H1 (cell line): ENCODE measurements at regions not wholly inside any gene's neighbourhood (a gene's known extent, or its start where the extent isn't known, plus 50 kb on each side); places are given as distances from the start of the nearest gene placed in this dataset.

Experiments used
- CTCF ChIA-PET: fragments of 300-600 bp; sonication (Branson Sonifier 250); formaldehyde crosslinking; loops from one replicate; lab custom pipeline; 2021; ENCODE audit not compliant: partially characterized antibody; lab: Charles Lee
- POLR2A ChIA-PET: fragments of 300-600 bp; sonication (Branson Sonifier 250); formaldehyde crosslinking; loops from one replicate; lab custom pipeline; 2021; ENCODE audit warnings: inconsistent platforms; ENCODE audit not compliant: partially characterized antibody; lab: Charles Lee
- DNase-seq, 2 experiments: peaks; one replicate each; pipeline versions ENCODE4 v3.0.0 to v3.0.0-alpha.2; 2010 to 2022; ENCODE audit warnings: low spot score in 2 of 2, low read depth in 1 of 2, mixed read lengths in 1 of 2
- FAIRE-seq: peaks from 2 replicates; lab custom pipeline; 2011; peaks lifted over from hg19 to GRCh38; lab: Jason Lieb, UNC
- H2AFZ ChIP-seq: 2 replicates; pipeline ENCODE4 v1.8.1; 2012; ENCODE audit warnings: low read length, inconsistent platforms
- H2AK5ac ChIP-seq: 2 replicates; pipeline ENCODE4 v1.6.1; 2013; ENCODE audit warnings: low read depth, low read length
- H2BK120ac ChIP-seq: replicated peaks from 2 replicates; pipeline ENCODE3; 2013; ENCODE audit warnings: low read depth, low read length, inconsistent platforms
- H2BK12ac ChIP-seq: 2 replicates; pipeline ENCODE4 v1.6.1; 2013; ENCODE audit warnings: low read depth, low read length
- H2BK15ac ChIP-seq: 2 replicates; pipeline ENCODE4 v1.6.1; 2013; ENCODE audit warnings: low read length
- H2BK20ac ChIP-seq: 2 replicates; pipeline ENCODE4 v1.6.1; 2013; ENCODE audit warnings: low read length
- H2BK5ac ChIP-seq: 2 replicates; pipeline ENCODE4 v1.6.1; 2013; ENCODE audit warnings: low read depth, low read length
- H3K14ac ChIP-seq: 2 replicates; pipeline ENCODE4 v1.6.1; 2013; ENCODE audit warnings: inconsistent platforms; ENCODE audit not compliant: insufficient read length
- H3K18ac ChIP-seq: 2 replicates; pipeline ENCODE4 v1.6.1; 2013; ENCODE audit warnings: low read length; ENCODE audit errors: extremely low read depth
- H3K23ac ChIP-seq: 2 replicates; pipeline ENCODE4 v1.6.1; 2013; ENCODE audit warnings: inconsistent platforms; ENCODE audit not compliant: insufficient read length
- H3K23me2 ChIP-seq: 2 replicates; pipeline ENCODE4 v1.6.1; 2013; ENCODE audit warnings: low read depth, low read length
- H3K27ac ChIP-seq: 2 replicates; pipeline ENCODE4 v1.6.1; 2011; ENCODE audit warnings: low read depth, low read length, inconsistent platforms
- H3K27me3 ChIP-seq, 4 experiments: replicated peaks in 1 of 4; 1 replicate in 1 of 4; 2 replicates in 3 of 4; pipeline versions ENCODE4 v1.6.1 to v1.8.1; 2011 to 2013; ENCODE audit warnings: low read length in 3 of 4, mild to moderate bottlenecking in 3 of 4, inconsistent platforms in 2 of 4, mixed read lengths in 2 of 4, moderate library complexity in 1 of 4; ENCODE audit not compliant: control insufficient read depth in 3 of 4, insufficient read depth in 3 of 4; ENCODE audit errors: extremely low read depth in 1 of 4
- H3K36me3 ChIP-seq, 4 experiments: 2 replicates each; pipeline versions ENCODE4 v1.6.1 to v1.8.1; 2011 to 2013; ENCODE audit warnings: mild to moderate bottlenecking in 4 of 4, low read length in 3 of 4, moderate library complexity in 2 of 4, control low read depth in 1 of 4, inconsistent platforms in 1 of 4; ENCODE audit not compliant: insufficient read depth in 4 of 4, control insufficient read depth in 2 of 4
- H3K4ac ChIP-seq: replicated peaks from 2 replicates; pipeline ENCODE3; 2013; ENCODE audit warnings: low read length, low read depth, mixed read lengths, inconsistent platforms; ENCODE audit not compliant: insufficient read length
- H3K4me1 ChIP-seq, 4 experiments: replicated peaks in 1 of 4; 1 replicate in 1 of 4; 2 replicates in 3 of 4; pipeline versions ENCODE4 v1.6.1 to v1.8.1; 2011 to 2013; ENCODE audit warnings: low read length in 3 of 4, inconsistent platforms in 2 of 4, mixed read lengths in 1 of 4; ENCODE audit not compliant: insufficient read depth in 4 of 4, control insufficient read depth in 3 of 4
- H3K4me2 ChIP-seq, 2 experiments: 2 replicates each; pipeline versions ENCODE4 v1.6.1 to v1.8.1; 2011 to 2013; ENCODE audit warnings: low read depth in 2 of 2, low read length in 2 of 2, control low read depth in 1 of 2, inconsistent platforms in 1 of 2, mild to moderate bottlenecking in 1 of 2; ENCODE audit not compliant: insufficient read depth in 1 of 2
- H3K4me3 ChIP-seq, 4 experiments: fragments of 200-600, 300-600 bp in 1 of 4; sonication (generic), shearing (Covaris generic), sonication (Bioruptor Twin) in 1 of 4; 2 replicates each; pipeline versions ENCODE4 v1.5.1 to v1.8.1; 2011 to 2016; ENCODE audit warnings: low read length in 4 of 4, low read depth in 3 of 4, control low read depth in 2 of 4, inconsistent platforms in 2 of 4, mild to moderate bottlenecking in 2 of 4, mixed read lengths in 1 of 4, moderate library complexity in 1 of 4; ENCODE audit not compliant: insufficient read depth in 2 of 4; ENCODE audit errors: extremely low read depth in 1 of 4
- H3K56ac ChIP-seq: replicated peaks from 2 replicates; pipeline ENCODE3; 2013; ENCODE audit warnings: low read depth, mild to moderate bottlenecking, mixed read lengths, low read length, inconsistent platforms; ENCODE audit not compliant: insufficient read length
- H3K79me1 ChIP-seq: 2 replicates; pipeline ENCODE4 v1.6.1; 2013; ENCODE audit warnings: low read depth, low read length, control low read depth
- H3K79me2 ChIP-seq, 2 experiments: 2 replicates each; pipeline versions ENCODE4 v1.6.1 to v1.8.1; 2012 to 2013; ENCODE audit warnings: low read length in 2 of 2, mild to moderate bottlenecking in 2 of 2, inconsistent platforms in 1 of 2; ENCODE audit not compliant: insufficient read depth in 2 of 2, control insufficient read depth in 1 of 2
- H3K9ac ChIP-seq, 4 experiments: replicated peaks in 1 of 4; 1 replicate in 1 of 4; 2 replicates in 3 of 4; pipeline versions ENCODE4 v1.6.1 to v1.8.1; 2011 to 2013; ENCODE audit warnings: low read depth in 3 of 4, low read length in 3 of 4, control low read depth in 2 of 4, mild to moderate bottlenecking in 2 of 4, moderate library complexity in 2 of 4, inconsistent platforms in 1 of 4; ENCODE audit errors: extremely low read depth in 1 of 4
- H3K9me3 ChIP-seq, 2 experiments: 2 replicates each; pipeline versions ENCODE4 v1.6.1 to v1.8.1; 2012 to 2013; ENCODE audit warnings: mild to moderate bottlenecking in 2 of 2, moderate library complexity in 2 of 2, control low read depth in 1 of 2, inconsistent platforms in 1 of 2, low read depth in 1 of 2, low read length in 1 of 2, mixed read lengths in 1 of 2; ENCODE audit not compliant: insufficient read depth in 2 of 2
- H4K20me1 ChIP-seq, 2 experiments: replicated peaks in 1 of 2; 2 replicates each; pipeline versions ENCODE3 to v1.8.1; 2011 to 2013; ENCODE audit warnings: inconsistent platforms in 2 of 2, low read length in 2 of 2, mild to moderate bottlenecking in 1 of 2; ENCODE audit not compliant: insufficient read depth in 2 of 2, control insufficient read depth in 1 of 2
- H4K5ac ChIP-seq: 2 replicates; pipeline ENCODE4 v1.6.1; 2013; ENCODE audit warnings: low read length, low read depth, mixed read lengths, inconsistent platforms; ENCODE audit not compliant: insufficient read length
- H4K8ac ChIP-seq: 2 replicates; pipeline ENCODE4 v1.8.0; 2013; ENCODE audit warnings: mild to moderate bottlenecking, moderate library complexity, low read length, inconsistent platforms; ENCODE audit not compliant: insufficient read depth; ENCODE audit errors: extremely low read depth
- H4K91ac ChIP-seq: replicated peaks from 2 replicates; pipeline ENCODE3; 2013; ENCODE audit warnings: low read length, mixed read lengths, inconsistent platforms; ENCODE audit not compliant: insufficient read length
- ATF2 ChIP-seq: IDR thresholded peaks from 2 replicates; pipeline ENCODE4 v1.6.1; 2012; ENCODE audit warnings: low read length, inconsistent platforms
- ATF3 ChIP-seq: IDR thresholded peaks from 2 replicates; pipeline ENCODE4 v1.6.1; 2011; ENCODE audit warnings: low read depth, mild to moderate bottlenecking, low read length; ENCODE audit not compliant: insufficient read depth
- CBX5 ChIP-seq: fragments of 300-800, 300-1000 bp; sonication (generic); IDR thresholded peaks from 2 replicates; pipeline ENCODE4 v1.7.1; 2016; ENCODE audit warnings: antibody characterized with exemption, low read length, low read depth
- CBX8 ChIP-seq: fragments of 300-800, 300-1000 bp; sonication (generic); IDR thresholded peaks from 2 replicates; pipeline ENCODE4 v1.7.1; 2016; ENCODE audit warnings: low read depth, low read length, borderline replicate concordance
- CHD2 ChIP-seq: IDR thresholded peaks from 2 replicates; pipeline ENCODE4 v1.6.1; 2012; ENCODE audit warnings: low read length, improper control_type of control experiment
- E2F6 ChIP-seq: IDR thresholded peaks from 2 replicates; pipeline ENCODE4 v1.6.1; 2012; ENCODE audit warnings: inconsistent platforms
- FOSL1 ChIP-seq: IDR thresholded peaks from 2 replicates; pipeline ENCODE4 v1.6.1; 2011; ENCODE audit warnings: mild to moderate bottlenecking, low read depth, low read length, moderate library complexity; ENCODE audit not compliant: insufficient read depth
- JUND ChIP-seq: IDR thresholded peaks from 2 replicates; pipeline ENCODE4 v1.6.1; 2011; ENCODE audit warnings: mild to moderate bottlenecking, improper control_type of control experiment, low read length
- POU5F1 ChIP-seq: IDR thresholded peaks from 2 replicates; pipeline ENCODE4 v1.6.1; 2011; ENCODE audit warnings: low read depth, mild to moderate bottlenecking, low read length, moderate library complexity
- SP1 ChIP-seq: IDR thresholded peaks from 2 replicates; pipeline ENCODE4 v1.6.1; 2011; ENCODE audit warnings: low read depth, low read length
- TBP ChIP-seq: IDR thresholded peaks from 2 replicates; pipeline ENCODE4 v1.6.1; 2011; ENCODE audit warnings: low read depth, low read length, improper control_type of control experiment
- TEAD4 ChIP-seq: IDR thresholded peaks from 2 replicates; pipeline ENCODE4 v1.6.1; 2012; ENCODE audit warnings: low read depth, low read length, inconsistent platforms, mixed read lengths
- WGBS, 2 experiments: shearing (Covaris generic) in 1 of 2; methylation state at CpG; one replicate each; pipeline versions ENCODE4 v1.1.6 to v1.1.7; 2013 to 2015; ENCODE audit warnings: low lambda C conversion rate in 2 of 2, mixed read lengths in 2 of 2, inconsistent platforms in 1 of 2, low coverage in 1 of 2, missing lambda C conversion rate in 1 of 2; ENCODE audit not compliant: insufficient replicate concordance in 2 of 2, insufficient coverage in 1 of 2, insufficient read length in 1 of 2; ENCODE audit errors: extremely low coverage in 1 of 2, missing lambda C conversion rate in 1 of 2; 5-methylcytosine and 5-hydroxymethylcytosine counted together

- H3K4me3 ChIP-seq: no peak overlapping the region
- no peak overlapping the region for H3K18ac ChIP-seq
- POLR2A ChIA-PET: interaction anchor here (1.1 kb wide), 1 partner anchor 21 kb away, joined by 3 read pairs; no protein-coding TSS in a partner anchor
- H3K14ac ChIP-seq: no peak overlapping the region
- no peaks in the 10 kb centered on the region for H3K36me3 ChIP-seq
- no peak overlapping the region for H2AK5ac ChIP-seq
- H2BK20ac ChIP-seq: no peak overlapping the region
- no peak overlapping the region for H3K56ac ChIP-seq
- no peak overlapping the region for H2BK12ac ChIP-seq
- WGBS, 2 experiments: 89% methylated on average over 12 of the region's 12 CpGs; no CpG with 5 or more reads in 1 of the 2 experiments
- no peaks in the 10 kb centered on the region for H3K23me2 ChIP-seq
- no peak overlapping the region for H3K23ac ChIP-seq
- 0 out of 4 replicates have a peak, but pooled peaks cover 0 to 2% of the 10 kb centered on the region in 2 experiments for H3K9me3 ChIP-seq
- H4K5ac ChIP-seq: no peak overlapping the region
- no peak overlapping the region for H2BK15ac ChIP-seq
- no peak overlapping the region for H4K8ac ChIP-seq
- no peak overlapping the region for H2BK120ac ChIP-seq
- no peaks in the 10 kb centered on the region; a peak in 1 of 7 replicates for H3K4me1 ChIP-seq
- no peak overlapping the region for H2BK5ac ChIP-seq
- CTCF ChIA-PET: interaction anchor here (1.6 to 2.0 kb wide), 2 partner anchors 27 to 129 kb away, joined by 6 to 8 read pairs; no protein-coding TSS in a partner anchor
- H4K91ac ChIP-seq: no peak overlapping the region
- no peak overlapping the region for H3K9ac ChIP-seq
- H3K79me2 ChIP-seq: no peaks in the 10 kb centered on the region
- H3K27me3 ChIP-seq: no peaks in the 10 kb centered on the region
- H3K4ac ChIP-seq: no peak overlapping the region
- H3K4me2 ChIP-seq: no peak overlapping the region
- no peaks in the 10 kb centered on the region for H4K20me1 ChIP-seq
- H3K79me1 ChIP-seq: no peaks in the 10 kb centered on the region
- FAIRE-seq (no peak), DNase-seq (no peak)
- H2AFZ ChIP-seq: no peak overlapping the region
- H3K27ac ChIP-seq: no peak overlapping the region
- TF ChIP-seq SP1: no peak
- TF ChIP-seq CHD2: no peak
- TF ChIP-seq ATF3: no peak
- TF ChIP-seq ATF2: no peak
- TF ChIP-seq CBX5: no peak
- TF ChIP-seq JUND: no peak
- no peak for TF ChIP-seq TEAD4
- TF ChIP-seq FOSL1: no peak
- no peak for TF ChIP-seq TBP
- TF ChIP-seq POU5F1: no peak
- TF ChIP-seq E2F6: no peak
- no peak for TF ChIP-seq CBX8
Measured at GRCh38 chr18:10161315-10161714, 247.5 kb downstream of the VAPA start.
